ENCODE measurements at regions not wholly inside any gene's neighbourhood (a gene's known extent, or its start where the extent isn't known, plus 50 kb on each side); places are given as distances from the start of the nearest gene placed in this dataset.

- H2BK120ac ChIP-seq (replicated peaks; ENCODE audit: low read depth, low read length), result no peak overlapping the region
- H3K4ac ChIP-seq (replicated peaks; ENCODE audit: insufficient read length, low read depth, low read length), result no peak overlapping the region
- H3K4me1 ChIP-seq (replicated peaks in 1 of 4; ENCODE audit: control insufficient read depth in 3 of 4, insufficient read depth in 4 of 4, low read length in 3 of 4), result no peaks in the 10 kb centered on the region
- H3K4me3 ChIP-seq (ENCODE audit: extremely low read depth in 1 of 4, insufficient read depth in 2 of 4, low read depth in 3 of 4, low read length in 4 of 4), result no peak overlapping the region
- no peak overlapping the region for H4K91ac ChIP-seq (replicated peaks; ENCODE audit: insufficient read length, low read length)
- H4K5ac ChIP-seq (ENCODE audit: insufficient read length, low read depth, low read length), result no peak overlapping the region
- H2AK5ac ChIP-seq (ENCODE audit: low read depth, low read length), result no peak overlapping the region
- FAIRE-seq (no peak), DNase-seq (ENCODE audit: low read depth in 1 of 2, low spot score in 2 of 2) (no peak)
- H3K9ac ChIP-seq (replicated peaks in 1 of 4; ENCODE audit: extremely low read depth in 1 of 4, low read depth in 3 of 4, low read length in 3 of 4), result no peak overlapping the region
- no peak overlapping the region for H2BK5ac ChIP-seq (ENCODE audit: low read depth, low read length)
- H3K56ac ChIP-seq (replicated peaks; ENCODE audit: insufficient read length, low read depth, low read length), result no peak overlapping the region
- no peak overlapping the region for H2AFZ ChIP-seq (ENCODE audit: low read length)
- no peaks in the 10 kb centered on the region for H3K23me2 ChIP-seq (ENCODE audit: low read depth, low read length)
- H3K79me1 ChIP-seq (ENCODE audit: low read depth, low read length), result no peaks in the 10 kb centered on the region
- H3K79me2 ChIP-seq (ENCODE audit: control insufficient read depth in 1 of 2, insufficient read depth in 2 of 2, low read length in 2 of 2), result no peaks in the 10 kb centered on the region
- H3K27ac ChIP-seq (ENCODE audit: low read depth, low read length), result no peak overlapping the region
- H3K14ac ChIP-seq (ENCODE audit: insufficient read length), result no peak overlapping the region
- no peaks in the 10 kb centered on the region for H3K9me3 ChIP-seq (ENCODE audit: insufficient read depth in 2 of 2, low read depth in 1 of 2, low read length in 1 of 2)
- no peak overlapping the region for H2BK15ac ChIP-seq (ENCODE audit: low read length)
- no peak overlapping the region for H3K18ac ChIP-seq (ENCODE audit: extremely low read depth, low read length)
- WGBS, 2 experiments (ENCODE audit: extremely low coverage in 1 of 2, insufficient coverage in 1 of 2, insufficient read length in 1 of 2, insufficient replicate concordance in 2 of 2, low coverage in 1 of 2, low lambda C conversion rate in 2 of 2, missing lambda C conversion rate in 1 of 2), result 83% methylated on average over 1 of the region's 1 CpG; no CpG with 5 or more reads in 1 of the 2 experiments
- H3K23ac ChIP-seq (ENCODE audit: insufficient read length), result no peak overlapping the region
- no peak overlapping the region for H2BK20ac ChIP-seq (ENCODE audit: low read length)
- POLR2A ChIA-PET (ENCODE audit: partially characterized antibody), result no interaction called here
- H4K8ac ChIP-seq (ENCODE audit: extremely low read depth, insufficient read depth, low read length), result no peak overlapping the region
- no peaks in the 10 kb centered on the region for H3K36me3 ChIP-seq (ENCODE audit: control insufficient read depth in 2 of 4, insufficient read depth in 4 of 4, low read length in 3 of 4)
- CTCF ChIA-PET (ENCODE audit: partially characterized antibody), result interaction anchor here (1.4 to 1.5 kb wide), 2 partner anchors 9 to 13 kb away, joined by 3 read pairs; no protein-coding TSS in a partner anchor
- no peak overlapping the region for H3K4me2 ChIP-seq (ENCODE audit: insufficient read depth in 1 of 2, low read depth in 2 of 2, low read length in 2 of 2)
- no peaks in the 10 kb centered on the region for H3K27me3 ChIP-seq (replicated peaks in 1 of 4; ENCODE audit: control insufficient read depth in 3 of 4, extremely low read depth in 1 of 4, insufficient read depth in 3 of 4, low read length in 3 of 4)
- H4K20me1 ChIP-seq (replicated peaks in 1 of 2; ENCODE audit: control insufficient read depth in 1 of 2, insufficient read depth in 2 of 2, low read length in 2 of 2), result no peaks in the 10 kb centered on the region
- H2BK12ac ChIP-seq (ENCODE audit: low read depth, low read length), result no peak overlapping the region
- TF ChIP-seq TAF1 (IDR thresholded peaks at IDR 0.05; ENCODE audit: low read depth, low read length), result no peak
Measured at GRCh38 chr7:81198766-81199165, 279.9 kb upstream of the SEMA3C start.
